Gastrocnemius medialis (tissue), 4 donors: ENCODE measurements at regions not wholly inside any gene's neighbourhood (a gene's known extent, or its start where the extent isn't known, plus 50 kb on each side); places are given as distances from the start of the nearest gene placed in this dataset.

Source experiments
- ATAC-seq, 2 donors: fragments of 150-250 bp; one replicate each; pipeline ENCODE4 v1.9.1; 2016
- DNase-seq, 2 donors: peaks; one replicate each; pipeline ENCODE4 v3.0.0-alpha.2; 2019
- H3K27ac ChIP-seq, 4 donors: fragments of 200-600 bp; sonication (generic); 1 replicate in 1 of 4; 2 replicates in 3 of 4; pipeline ENCODE4 v1.5.1; 2016 to 2018; ENCODE audit warnings: mild to moderate bottlenecking in 2 of 4, moderate library complexity in 1 of 4
- H3K27me3 ChIP-seq, 3 donors: fragments of 200-600 bp; sonication (generic) in 2 of 3; 1 replicate in 1 of 3; 2 replicates in 2 of 3; pipeline versions ENCODE4 v1.5.1 to v1.6.0; 2016 to 2019; ENCODE audit warnings: mild to moderate bottlenecking in 1 of 3, moderate library complexity in 1 of 3
- H3K36me3 ChIP-seq, 2 donors: fragments of 200-600 bp; sonication (generic) in 1 of 2; one replicate each; pipeline ENCODE4 v1.5.1; 2017 to 2018
- H3K4me1 ChIP-seq, 2 donors: fragments of 200-600 bp; sonication (generic) in 1 of 2; one replicate each; pipeline ENCODE4 v1.5.1; 2016 to 2017; ENCODE audit warnings: mild to moderate bottlenecking in 2 of 2
- H3K4me3 ChIP-seq, 4 donors: fragments of 200-600 bp; sonication (generic) in 3 of 4; 1 replicate in 1 of 4; 2 replicates in 3 of 4; pipeline ENCODE4 v1.5.1; 2016 to 2019; ENCODE audit warnings: mild to moderate bottlenecking in 2 of 4
- H3K9me3 ChIP-seq, 3 donors: fragments of 200-600 bp; sonication (generic) in 2 of 3; 1 replicate in 1 of 3; 2 replicates in 2 of 3; pipeline ENCODE4 v1.5.1; 2016 to 2019
- CTCF ChIP-seq, 5 experiments: fragments of 450-650 bp in 3 of 5; fragments of 200-600 bp in 2 of 5; sonication (generic) in 2 of 5; IDR thresholded peaks in 4 of 5; conservative IDR thresholded peaks in 1 of 5; 1 replicate in 4 of 5; 2 replicates in 1 of 5; pipeline ENCODE4 v1.5.1; 2016 to 2019; ENCODE audit warnings: antibody characterized with exemption in 5 of 5, mild to moderate bottlenecking in 3 of 5, moderate library complexity in 3 of 5
- POLR2A ChIP-seq, 2 donors: fragments of 450-650 bp; IDR thresholded peaks; one replicate each; pipeline ENCODE4 v1.6.1; 2017; ENCODE audit warnings: antibody characterized with exemption in 2 of 2, mild to moderate bottlenecking in 2 of 2, moderate library complexity in 2 of 2
- in situ Hi-C, 4 donors: fragments of 200-750 bp; cut with MboI; loops; one replicate each; pipeline versions ENCODE4 v1.15.0 to v1.8.0; 2017; ENCODE audit warnings: low sequenced_read_pairs in 4 of 4
- intact Hi-C: fragments of 100-400 bp; cut with DNase I; formaldehyde crosslinking; loops from one replicate; pipeline ENCODE4 v1.15.1; 2023; ENCODE audit warnings: low total_unique reads

GRCh38 chr12:92079054-92079385, 66.6 kb downstream of the BTG1 start:
- H3K27ac ChIP-seq: peak overlapping the region in 1 of 4 donors; percentile 4
- no peak overlapping the region for H3K4me3 ChIP-seq
- intact Hi-C loops (loop anchor here (5.0 kb wide), 1 partner anchor 63 kb away; no protein-coding TSS in a partner anchor), in situ Hi-C loops (no loop called here)
- H3K36me3 ChIP-seq: no peaks in the 10 kb centered on the region
- H3K9me3 ChIP-seq: no peaks in the 10 kb centered on the region
- DNase-seq (no peak), ATAC-seq (no peak)
- no peaks in the 10 kb centered on the region for H3K27me3 ChIP-seq
- no peak for TF ChIP-seq CTCF (IDR thresholded peaks at IDR 0.05 in 4 of 5, conservative IDR thresholded peaks at IDR 0.05 in 1 of 5)
- no peak for TF ChIP-seq POLR2A (IDR thresholded peaks at IDR 0.05)
- H3K4me1 ChIP-seq: peaks cover 4 to 18% of the 10 kb centered on the region in 2 donors

GRCh38 chr12:92078167-92079053, 67.2 kb downstream of the BTG1 start:
- Histone ChIP-seq H3K27ac (peak overlapping the region in 3 of 4 donors; percentile 4 to 59 (median 24)), H3K4me1 (peaks cover 4 to 18% of the 10 kb centered on the region in 2 donors), H3K4me3 (no peak overlapping the region), H3K27me3 (no peaks in the 10 kb centered on the region), H3K9me3 (no peaks in the 10 kb centered on the region), H3K36me3 (no peaks in the 10 kb centered on the region)
- intact Hi-C loops: loop anchor here (5.0 kb wide), 1 partner anchor 64 kb away; no protein-coding TSS in a partner anchor
- in situ Hi-C loops: no loop called here
- TF ChIP-seq CTCF (IDR thresholded peaks at IDR 0.05 in 4 of 5, conservative IDR thresholded peaks at IDR 0.05 in 1 of 5): no peak
- no peak for TF ChIP-seq POLR2A (IDR thresholded peaks at IDR 0.05)
- DNase-seq (peak in 1 of 2 donors; percentile 50), ATAC-seq (peak; percentile 72 to 80)

GRCh38 chr12:92077530-92077929, 68.1 kb downstream of the BTG1 start:
- in situ Hi-C loops: no loop called here
- peaks cover 4 to 18% of the 10 kb centered on the region in 2 donors for H3K4me1 ChIP-seq
- intact Hi-C loops: loop anchor here (5.0 kb wide), 1 partner anchor 65 kb away; no protein-coding TSS in a partner anchor
- TF ChIP-seq CTCF (IDR thresholded peaks at IDR 0.05 in 4 of 5, conservative IDR thresholded peaks at IDR 0.05 in 1 of 5) (no peak), POLR2A (IDR thresholded peaks at IDR 0.05) (no peak)
- no peaks in the 10 kb centered on the region for H3K36me3 ChIP-seq
- DNase-seq: no peak
- H3K9me3 ChIP-seq: no peaks in the 10 kb centered on the region
- H3K4me3 ChIP-seq: no peak overlapping the region
- no peaks in the 10 kb centered on the region for H3K27me3 ChIP-seq
- peak overlapping the region in 1 of 4 donors; percentile 59 for H3K27ac ChIP-seq
- ATAC-seq: no peak

- ATAC-seq (no peak), DNase-seq (no peak)
- Histone ChIP-seq H3K36me3 (no peaks in the 10 kb centered on the region), H3K9me3 (no peaks in the 10 kb centered on the region), H3K4me1 (peaks cover 4 to 18% of the 10 kb centered on the region in 2 donors), H3K27me3 (no peaks in the 10 kb centered on the region), H3K4me3 (no peak overlapping the region), H3K27ac (no peak overlapping the region)
- TF ChIP-seq POLR2A (IDR thresholded peaks at IDR 0.05): no peak
- no peak for TF ChIP-seq CTCF (IDR thresholded peaks at IDR 0.05 in 4 of 5, conservative IDR thresholded peaks at IDR 0.05 in 1 of 5)
- intact Hi-C loops: loop anchor here (5.0 kb wide), 1 partner anchor 66 kb away; no protein-coding TSS in a partner anchor
- in situ Hi-C loops: no loop called here
Measured at GRCh38 chr12:92076101-92076500, 69.5 kb downstream of the BTG1 start.
